ENCODE measurements at regions not wholly inside any gene's neighbourhood (a gene's known extent, or its start where the extent isn't known, plus 50 kb on each side); places are given as distances from the start of the nearest gene placed in this dataset.

- Histone ChIP-seq H3K27me3 (ENCODE audit: control insufficient read depth in 3 of 3, insufficient read depth in 3 of 3, low read length in 2 of 3) (no peaks in the 10 kb centered on the region), H3K4me1 (ENCODE audit: control insufficient read depth in 5 of 5, insufficient read depth in 5 of 5, low read length in 5 of 5) (no peaks in the 10 kb centered on the region), H3K9ac (ENCODE audit: insufficient read depth in 1 of 2, low read length in 2 of 2) (no peak overlapping the region), H3K9me3 (ENCODE audit: control insufficient read depth in 4 of 4, insufficient read depth in 3 of 4, low read length in 3 of 4) (peaks cover 0 to 2% (median 0%) of the 10 kb centered on the region in 4 donors), H3K36me3 (ENCODE audit: control insufficient read depth in 4 of 4, insufficient read depth in 4 of 4, low read length in 4 of 4) (no peaks in the 10 kb centered on the region), H3K27ac (ENCODE audit: low read depth in 1 of 2, low read length in 1 of 2) (no peak overlapping the region), H3K4me3 (no peak overlapping the region)
- ATAC-seq (ENCODE audit: insufficient read depth, low FRiP score) (no peak), DNase-seq (no peak)
- TF ChIP-seq CTCF (IDR thresholded peaks at IDR 0.05; ENCODE audit: control extremely low read depth, extremely low read depth), result no peak
- 78 to 80% methylated on average over 2 of the region's 2 CpGs for WGBS, 2 donors
These were observed 402.1 kb downstream of the EPHA7 start for GRCh38 chr6:93017213-93017612.

- Histone ChIP-seq H3K4me1 (ENCODE audit: control insufficient read depth in 5 of 5, insufficient read depth in 5 of 5, low read length in 5 of 5) (no peaks in the 10 kb centered on the region), H3K9ac (ENCODE audit: insufficient read depth in 1 of 2, low read length in 2 of 2) (no peak overlapping the region), H3K36me3 (ENCODE audit: control insufficient read depth in 4 of 4, insufficient read depth in 4 of 4, low read length in 4 of 4) (no peaks in the 10 kb centered on the region), H3K27me3 (ENCODE audit: control insufficient read depth in 3 of 3, insufficient read depth in 3 of 3, low read length in 2 of 3) (no peaks in the 10 kb centered on the region), H3K27ac (ENCODE audit: low read depth in 1 of 2, low read length in 1 of 2) (no peak overlapping the region), H3K4me3 (no peak overlapping the region), H3K9me3 (ENCODE audit: control insufficient read depth in 4 of 4, insufficient read depth in 3 of 4, low read length in 3 of 4) (peaks cover 0 to 2% (median 0%) of the 10 kb centered on the region in 4 donors)
- ATAC-seq (ENCODE audit: insufficient read depth, low FRiP score), result no peak
- WGBS, 2 donors, result 67 to 70% methylated on average over 2 of the region's 2 CpGs
- TF ChIP-seq CTCF (IDR thresholded peaks at IDR 0.05; ENCODE audit: control extremely low read depth, extremely low read depth), result no peak
- DNase-seq, result no peak
These were observed 406.3 kb downstream of the EPHA7 start for GRCh38 chr6:93013054-93013453.

GRCh38 chr6:93008375-93008774, 411.0 kb downstream of the EPHA7 start:
- H3K27me3 ChIP-seq (ENCODE audit: control insufficient read depth in 3 of 3, insufficient read depth in 3 of 3, low read length in 2 of 3), result no peaks in the 10 kb centered on the region
- no peaks in the 10 kb centered on the region for H3K36me3 ChIP-seq (ENCODE audit: control insufficient read depth in 4 of 4, insufficient read depth in 4 of 4, low read length in 4 of 4)
- no peak overlapping the region for H3K27ac ChIP-seq (ENCODE audit: low read depth in 1 of 2, low read length in 1 of 2)
- ATAC-seq (ENCODE audit: insufficient read depth, low FRiP score) (no peak), DNase-seq (no peak)
- H3K9me3 ChIP-seq (ENCODE audit: control insufficient read depth in 4 of 4, insufficient read depth in 3 of 4, low read length in 3 of 4), result no peaks in the 10 kb centered on the region
- H3K4me1 ChIP-seq (ENCODE audit: control insufficient read depth in 5 of 5, insufficient read depth in 5 of 5, low read length in 5 of 5), result no peaks in the 10 kb centered on the region
- no peak overlapping the region for H3K4me3 ChIP-seq
- no peak overlapping the region for H3K9ac ChIP-seq (ENCODE audit: insufficient read depth in 1 of 2, low read length in 2 of 2)
- TF ChIP-seq CTCF (IDR thresholded peaks at IDR 0.05; ENCODE audit: control extremely low read depth, extremely low read depth), result no peak

- Histone ChIP-seq H3K36me3 (ENCODE audit: control insufficient read depth in 4 of 4, insufficient read depth in 4 of 4, low read length in 4 of 4) (no peaks in the 10 kb centered on the region), H3K9ac (ENCODE audit: insufficient read depth in 1 of 2, low read length in 2 of 2) (no peak overlapping the region), H3K4me1 (ENCODE audit: control insufficient read depth in 5 of 5, insufficient read depth in 5 of 5, low read length in 5 of 5) (no peaks in the 10 kb centered on the region), H3K27me3 (ENCODE audit: control insufficient read depth in 3 of 3, insufficient read depth in 3 of 3, low read length in 2 of 3) (no peaks in the 10 kb centered on the region), H3K9me3 (ENCODE audit: control insufficient read depth in 4 of 4, insufficient read depth in 3 of 4, low read length in 3 of 4) (no peaks in the 10 kb centered on the region), H3K27ac (ENCODE audit: low read depth in 1 of 2, low read length in 1 of 2) (no peak overlapping the region), H3K4me3 (no peak overlapping the region)
- ATAC-seq (ENCODE audit: insufficient read depth, low FRiP score) (no peak), DNase-seq (no peak)
- WGBS, 2 donors, result 64 to 77% methylated on average over 3 of the region's 3 CpGs
- TF ChIP-seq CTCF (IDR thresholded peaks at IDR 0.05; ENCODE audit: control extremely low read depth, extremely low read depth), result no peak
These were observed 429.7 kb downstream of the EPHA7 start for GRCh38 chr6:92989656-92990055.

Measured in lung (tissue), 11 donors.